KMS-11 (cell line): ENCODE measurements at regions not wholly inside any gene's neighbourhood (a gene's known extent, or its start where the extent isn't known, plus 50 kb on each side); places are given as distances from the start of the nearest gene placed in this dataset.

Experiments used
- H2AFZ ChIP-seq: fragments of 200-600 bp; sonication (generic); 2 replicates; pipeline ENCODE4 v1.6.1; 2016; ENCODE audit warnings: antibody characterized with exemption, mixed run types, low read depth
- H3K27ac ChIP-seq: fragments of 200-600 bp; sonication (generic); 2 replicates; pipeline ENCODE4 v1.6.1; 2016; ENCODE audit warnings: mild to moderate bottlenecking, mixed run types
- H3K27me3 ChIP-seq: fragments of 200-600 bp; sonication (generic); 2 replicates; pipeline ENCODE4 v1.6.1; 2017; ENCODE audit warnings: mild to moderate bottlenecking, low read depth, mixed run types, moderate library complexity; ENCODE audit not compliant: insufficient read depth
- H3K36me3 ChIP-seq: fragments of 200-600 bp; sonication (generic); 2 replicates; pipeline ENCODE4 v1.6.1; 2017; ENCODE audit warnings: mild to moderate bottlenecking, mixed run types; ENCODE audit not compliant: insufficient read depth
- H3K4me1 ChIP-seq: fragments of 200-600 bp; sonication (generic); 2 replicates; pipeline ENCODE4 v1.6.1; 2016; ENCODE audit warnings: mild to moderate bottlenecking, low read depth, mixed run types; ENCODE audit not compliant: poor library complexity, severe bottlenecking
- H3K4me2 ChIP-seq: fragments of 200-600 bp; sonication (generic); 2 replicates; pipeline ENCODE4 v1.7.0; 2016; ENCODE audit warnings: mild to moderate bottlenecking, mixed run types
- H3K4me3 ChIP-seq: fragments of 200-600 bp; sonication (generic); IDR thresholded peaks from 2 replicates; pipeline ENCODE4 v1.6.1; 2017; ENCODE audit warnings: low read depth, low read length, mixed read lengths; ENCODE audit not compliant: insufficient read depth
- H3K79me2 ChIP-seq: fragments of 200-600 bp; sonication (generic); 2 replicates; pipeline ENCODE4 v1.6.1; 2016; ENCODE audit warnings: low read depth, mixed run types; ENCODE audit not compliant: insufficient read depth
- H3K9ac ChIP-seq: fragments of 200-600 bp; sonication (generic); 2 replicates; pipeline ENCODE4 v1.6.1; 2016; ENCODE audit warnings: mild to moderate bottlenecking, mixed run types
- H4K20me1 ChIP-seq: fragments of 200-600 bp; sonication (generic); 2 replicates; pipeline ENCODE4 v1.6.1; 2016; ENCODE audit warnings: mild to moderate bottlenecking, mixed run types; ENCODE audit not compliant: insufficient read depth
- TF ChIP-seq, protein P1 (sequence below): fragments of 200-600 bp; sonication (generic); conservative IDR thresholded peaks from 2 replicates; pipeline ENCODE4 v1.6.1; 2017; ENCODE audit warnings: low read depth, mild to moderate bottlenecking, antibody characterized with exemption, low read length, moderate library complexity, mixed read lengths

DNA sequence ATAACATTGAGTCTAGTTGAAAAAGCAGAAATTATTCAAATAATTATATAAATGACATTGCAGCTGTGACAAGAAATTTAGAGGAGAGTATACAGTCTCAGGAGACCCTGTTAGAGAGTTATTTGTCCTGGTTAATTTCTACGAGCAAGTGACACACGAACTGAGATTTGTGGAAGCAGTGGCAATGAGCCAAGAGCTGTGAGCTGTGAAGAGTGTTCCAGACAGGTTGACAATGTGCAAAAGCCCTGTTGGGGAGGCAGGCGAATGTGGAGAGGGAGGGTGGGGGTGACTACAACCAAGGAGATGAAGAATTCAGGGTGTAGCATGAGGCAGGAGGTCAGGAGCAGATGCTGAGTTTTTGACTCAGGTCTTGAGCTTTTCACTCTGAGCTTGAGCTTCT, 620.2 kb upstream of the TENM4 start:
- Histone ChIP-seq H3K27ac (no peak overlapping the region), H3K9ac (no peak overlapping the region), H3K36me3 (no peaks in the 10 kb centered on the region), H2AFZ (no peak overlapping the region), H3K4me2 (no peak overlapping the region), H3K4me3 (no peak overlapping the region), H3K79me2 (no peaks in the 10 kb centered on the region), H4K20me1 (no peaks in the 10 kb centered on the region), H3K4me1 (no peaks in the 10 kb centered on the region), H3K27me3 (no peaks in the 10 kb centered on the region)
- TF ChIP-seq, protein P1, sequence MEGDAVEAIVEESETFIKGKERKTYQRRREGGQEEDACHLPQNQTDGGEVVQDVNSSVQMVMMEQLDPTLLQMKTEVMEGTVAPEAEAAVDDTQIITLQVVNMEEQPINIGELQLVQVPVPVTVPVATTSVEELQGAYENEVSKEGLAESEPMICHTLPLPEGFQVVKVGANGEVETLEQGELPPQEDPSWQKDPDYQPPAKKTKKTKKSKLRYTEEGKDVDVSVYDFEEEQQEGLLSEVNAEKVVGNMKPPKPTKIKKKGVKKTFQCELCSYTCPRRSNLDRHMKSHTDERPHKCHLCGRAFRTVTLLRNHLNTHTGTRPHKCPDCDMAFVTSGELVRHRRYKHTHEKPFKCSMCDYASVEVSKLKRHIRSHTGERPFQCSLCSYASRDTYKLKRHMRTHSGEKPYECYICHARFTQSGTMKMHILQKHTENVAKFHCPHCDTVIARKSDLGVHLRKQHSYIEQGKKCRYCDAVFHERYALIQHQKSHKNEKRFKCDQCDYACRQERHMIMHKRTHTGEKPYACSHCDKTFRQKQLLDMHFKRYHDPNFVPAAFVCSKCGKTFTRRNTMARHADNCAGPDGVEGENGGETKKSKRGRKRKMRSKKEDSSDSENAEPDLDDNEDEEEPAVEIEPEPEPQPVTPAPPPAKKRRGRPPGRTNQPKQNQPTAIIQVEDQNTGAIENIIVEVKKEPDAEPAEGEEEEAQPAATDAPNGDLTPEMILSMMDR = no peak

DNA sequence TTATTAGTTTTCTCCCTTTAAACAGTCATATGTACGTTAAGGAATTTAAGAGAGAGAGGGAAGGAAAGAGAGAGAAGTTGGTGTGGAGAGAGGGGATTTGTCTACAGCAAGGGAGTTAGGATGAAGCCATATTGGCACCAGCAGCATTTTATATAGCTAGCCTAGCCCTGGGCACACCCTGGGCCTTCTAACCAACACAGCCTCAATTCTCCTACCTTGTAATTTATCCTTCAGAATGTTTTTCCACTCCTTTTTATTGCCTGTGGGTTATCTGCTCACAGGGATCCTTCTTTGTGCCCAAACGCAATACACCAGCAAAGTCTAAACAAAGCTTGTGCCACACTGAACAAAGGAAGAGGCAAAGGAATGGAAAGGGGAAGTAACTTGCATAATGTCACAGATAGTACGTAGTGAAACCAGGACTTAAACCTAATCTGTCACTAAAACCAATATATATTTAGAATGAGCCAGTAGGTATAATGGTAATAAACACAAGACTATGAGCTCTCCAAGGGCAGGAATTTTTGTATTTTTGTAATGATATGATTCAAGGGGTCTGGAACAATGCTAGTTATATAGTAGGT, 613.8 kb upstream of the TENM4 start:
- H3K4me1 ChIP-seq = no peaks in the 10 kb centered on the region
- H3K9ac ChIP-seq = no peak overlapping the region
- H2AFZ ChIP-seq = no peak overlapping the region
- no peak overlapping the region for H3K27ac ChIP-seq
- H3K36me3 ChIP-seq = no peaks in the 10 kb centered on the region
- H3K4me3 ChIP-seq = no peak overlapping the region
- H3K27me3 ChIP-seq = no peaks in the 10 kb centered on the region
- no peaks in the 10 kb centered on the region for H4K20me1 ChIP-seq
- H3K79me2 ChIP-seq = no peaks in the 10 kb centered on the region
- TF ChIP-seq, protein P1 = no peak
- no peak overlapping the region for H3K4me2 ChIP-seq

DNA sequence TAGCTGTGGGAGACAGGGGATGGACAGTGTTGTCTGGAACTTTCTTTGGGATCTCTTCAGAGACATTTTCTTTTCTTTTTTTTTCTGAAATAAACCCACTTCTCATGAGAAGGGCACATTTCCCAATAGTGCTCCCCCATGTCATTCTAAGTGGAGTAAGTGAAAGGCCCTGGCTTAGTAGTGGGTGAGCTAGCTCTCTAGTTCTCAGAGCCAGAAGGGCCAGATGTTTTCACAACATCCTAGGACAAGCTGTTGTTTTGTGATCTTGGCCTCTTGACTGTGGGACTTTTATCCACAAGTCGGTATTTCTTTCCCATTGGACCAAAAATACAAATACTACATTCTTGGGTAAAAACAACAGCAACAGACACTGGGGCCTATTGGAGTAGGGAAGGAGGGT, 607.7 kb upstream of the TENM4 start:
- no peaks in the 10 kb centered on the region for H3K27me3 ChIP-seq
- no peak overlapping the region for H3K9ac ChIP-seq
- no peaks in the 10 kb centered on the region for H3K36me3 ChIP-seq
- no peaks in the 10 kb centered on the region for H4K20me1 ChIP-seq
- H2AFZ ChIP-seq = no peak overlapping the region
- no peak overlapping the region for H3K4me3 ChIP-seq
- no peak overlapping the region for H3K27ac ChIP-seq
- H3K4me2 ChIP-seq = no peak overlapping the region
- no peaks in the 10 kb centered on the region for H3K4me1 ChIP-seq
- no peaks in the 10 kb centered on the region for H3K79me2 ChIP-seq
- TF ChIP-seq, protein P1 = no peak

DNA sequence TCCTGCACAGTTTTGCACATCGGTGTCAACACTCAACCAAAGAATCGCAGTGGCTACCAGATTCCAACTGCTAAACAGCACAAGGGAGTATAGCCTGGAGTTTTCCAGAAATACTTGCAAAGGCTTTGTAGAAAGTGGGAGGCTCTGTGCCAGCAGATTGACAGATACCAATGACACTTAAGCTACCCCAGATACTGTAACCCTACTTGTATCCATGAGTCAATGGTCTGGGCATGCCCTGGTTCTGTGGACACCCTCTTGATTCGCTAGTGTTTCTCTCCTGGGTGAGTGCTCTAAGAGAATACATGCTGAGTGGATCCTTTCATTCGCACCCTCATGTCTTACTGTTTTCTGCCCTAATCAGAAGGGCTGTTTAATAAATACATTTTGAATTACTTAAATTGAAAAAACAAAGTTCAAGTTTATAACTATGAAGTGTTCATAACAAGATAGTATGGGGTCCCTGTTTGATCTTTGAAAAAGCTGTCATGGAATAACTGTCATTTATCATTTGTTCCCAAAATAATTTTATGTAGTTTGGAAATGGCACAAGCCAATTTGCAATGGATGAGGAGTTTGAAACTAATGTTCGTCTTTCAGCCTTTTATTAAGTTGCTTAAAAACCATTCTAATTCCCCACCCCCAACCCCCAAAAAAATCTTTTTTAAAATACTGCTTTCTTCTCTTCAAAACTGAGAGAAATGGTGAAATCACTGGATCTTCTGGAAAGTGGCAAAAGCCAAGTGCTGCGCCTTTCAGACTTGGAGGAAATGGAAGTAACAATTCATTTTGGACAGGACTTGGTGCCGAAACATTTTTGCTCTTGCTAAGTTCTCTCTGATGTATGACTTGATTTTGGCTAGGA, 600.5 kb upstream of the TENM4 start:
- H3K36me3 ChIP-seq = no peaks in the 10 kb centered on the region
- TF ChIP-seq, protein P1 = no peak

More for the DNA sequence above, 600.5 kb upstream of the TENM4 start:
- Histone ChIP-seq H3K27ac (no peak overlapping the region), H2AFZ (no peak overlapping the region), H3K27me3 (no peaks in the 10 kb centered on the region), H4K20me1 (no peaks in the 10 kb centered on the region), H3K4me3 (no peak overlapping the region), H3K9ac (no peak overlapping the region), H3K4me2 (no peak overlapping the region), H3K79me2 (no peaks in the 10 kb centered on the region), H3K4me1 (no peaks in the 10 kb centered on the region)
